ENCODE measurements at regions not wholly inside any gene's neighbourhood (a gene's known extent, or its start where the extent isn't known, plus 50 kb on each side); places are given as distances from the start of the nearest gene placed in this dataset.

GRCh38 chr3:194935632-194936470, 250.2 kb downstream of the FAM43A start:
- Histone ChIP-seq H3K9me3 (no peaks in the 10 kb centered on the region), H3K27me3 (no peaks in the 10 kb centered on the region), H3K4me3 (no peak overlapping the region), H3K27ac (no peak overlapping the region), H3K36me3 (no peaks in the 10 kb centered on the region), H3K4me1 (peaks cover 0 to 8% (median 0%) of the 10 kb centered on the region in 3 donors)
- no peak for ATAC-seq
- no peak for TF ChIP-seq CTCF (IDR thresholded peaks at IDR 0.05)
- FAIRE-seq, result no peak
- DNase-seq, result no peak
- WGBS, 2 donors, result 72 to 79% methylated on average over 10 of the region's 10 CpGs
- intact Hi-C loops (cut with DNase I), result no loop called here

- no peak for ATAC-seq
These were observed 251.0 kb downstream of the FAM43A start for GRCh38 chr3:194936659-194937058.

GRCh38 chr3:194937144-194937543, 251.5 kb downstream of the FAM43A start:
- FAIRE-seq (no peak), DNase-seq (no peak), ATAC-seq (no peak)
- 83 to 91% methylated on average over 5 of the region's 5 CpGs for WGBS, 2 donors
- no peaks in the 10 kb centered on the region for H3K27me3 ChIP-seq
- H3K4me1 ChIP-seq, result no peaks in the 10 kb centered on the region
- H3K9me3 ChIP-seq, result no peaks in the 10 kb centered on the region
- H3K4me3 ChIP-seq, result no peak overlapping the region
- TF ChIP-seq CTCF (IDR thresholded peaks at IDR 0.05), result no peak
- H3K27ac ChIP-seq, result no peak overlapping the region
- H3K36me3 ChIP-seq, result no peaks in the 10 kb centered on the region
- intact Hi-C loops (cut with DNase I), result no loop called here

More at GRCh38 chr3:194936659-194937058, 251.0 kb downstream of the FAM43A start:
- intact Hi-C loops (cut with DNase I), result no loop called here
- H3K36me3 ChIP-seq, result no peaks in the 10 kb centered on the region
- no peaks in the 10 kb centered on the region for H3K27me3 ChIP-seq
- no peak for FAIRE-seq
- no peak overlapping the region for H3K4me3 ChIP-seq
- DNase-seq, result no peak
- no peaks in the 10 kb centered on the region for H3K9me3 ChIP-seq
- H3K4me1 ChIP-seq, result peaks cover 0 to 3% (median 0%) of the 10 kb centered on the region in 3 donors
- TF ChIP-seq CTCF (IDR thresholded peaks at IDR 0.05), result no peak
- H3K27ac ChIP-seq, result no peak overlapping the region
- 56 to 70% methylated on average over 4 of the region's 4 CpGs for WGBS, 2 donors

- DNase-seq (no peak), FAIRE-seq (no peak), ATAC-seq (no peak)
- Histone ChIP-seq H3K27me3 (no peaks in the 10 kb centered on the region), H3K27ac (no peak overlapping the region), H3K9me3 (no peaks in the 10 kb centered on the region), H3K36me3 (no peaks in the 10 kb centered on the region), H3K4me3 (no peak overlapping the region), H3K4me1 (no peaks in the 10 kb centered on the region)
- intact Hi-C loops (cut with DNase I), result no loop called here
- WGBS, 2 donors, result 78 to 81% methylated on average over 7 of the region's 7 CpGs
- TF ChIP-seq CTCF (IDR thresholded peaks at IDR 0.05), result no peak
These were observed 252.2 kb downstream of the FAM43A start for GRCh38 chr3:194937882-194938321.
